Mucosa of rectum (tissue), 2 donors: ENCODE measurements at regions not wholly inside any gene's neighbourhood (a gene's known extent, or its start where the extent isn't known, plus 50 kb on each side); places are given as distances from the start of the nearest gene placed in this dataset.
"Not testable (repeated sequence)": the region's sequence is repeated elsewhere in the genome, so short reads cannot be mapped to it uniquely, and the experiment has no call there.

Experiments used
- H3K27ac ChIP-seq, 2 donors: one replicate each; pipeline ENCODE4 v1.7.0; 2013; ENCODE audit warnings: inconsistent platforms in 2 of 2, low read depth in 2 of 2, low read length in 2 of 2
- H3K27me3 ChIP-seq, 2 donors: one replicate each; pipeline ENCODE4 v1.7.0; 2013; ENCODE audit warnings: low read length in 2 of 2; ENCODE audit not compliant: control insufficient read depth in 2 of 2, insufficient read depth in 2 of 2
- H3K36me3 ChIP-seq, 2 donors: one replicate each; pipeline ENCODE4 v1.7.0; 2013; ENCODE audit warnings: low read length in 2 of 2; ENCODE audit not compliant: control insufficient read depth in 2 of 2, insufficient read depth in 2 of 2
- H3K4me1 ChIP-seq, 2 donors: one replicate each; pipeline ENCODE4 v1.7.0; 2013; ENCODE audit warnings: low read length in 2 of 2, mild to moderate bottlenecking in 1 of 2; ENCODE audit not compliant: control insufficient read depth in 2 of 2, insufficient read depth in 2 of 2
- H3K4me3 ChIP-seq, 2 donors: one replicate each; pipeline ENCODE4 v1.7.0; 2013; ENCODE audit warnings: low read length in 2 of 2
- H3K9ac ChIP-seq, 2 donors: one replicate each; pipeline ENCODE4 v1.7.0; 2013; ENCODE audit warnings: low read length in 2 of 2, low read depth in 1 of 2, mild to moderate bottlenecking in 1 of 2
- H3K9me3 ChIP-seq, 2 donors: one replicate each; pipeline ENCODE4 v1.7.0; 2013; ENCODE audit warnings: low read length in 2 of 2; ENCODE audit not compliant: control insufficient read depth in 2 of 2
- donor health status: healthy.
- donor health status: Normal muscosa, but diverticular disease.

- H3K9ac ChIP-seq, result no peak overlapping the region
- H3K9me3 ChIP-seq, result no peaks in the 10 kb centered on the region
- no peak overlapping the region for H3K4me3 ChIP-seq
Measured at GRCh38 chr10:55793024-55793423, 568.0 kb downstream of the ZWINT start.

GRCh38 chr10:55790276-55790675 lies 570.8 kb downstream of the ZWINT start:
- H3K9ac ChIP-seq, H3K4me3 ChIP-seq, H3K27me3 ChIP-seq, H3K36me3 ChIP-seq, H3K9me3 ChIP-seq, H3K4me1 ChIP-seq, H3K27ac ChIP-seq: not testable (repeated sequence)

More at GRCh38 chr10:55793024-55793423, 568.0 kb downstream of the ZWINT start:
- H3K36me3 ChIP-seq, result no peaks in the 10 kb centered on the region
- no peaks in the 10 kb centered on the region for H3K4me1 ChIP-seq
- no peaks in the 10 kb centered on the region for H3K27me3 ChIP-seq
- no peak overlapping the region for H3K27ac ChIP-seq

GRCh38 chr10:55786461-55787050 lies 574.5 kb downstream of the ZWINT start:
- Histone ChIP-seq H3K9me3 (no peaks in the 10 kb centered on the region), H3K27ac (no peak overlapping the region), H3K4me1 (no peaks in the 10 kb centered on the region), H3K4me3 (no peak overlapping the region), H3K27me3 (no peaks in the 10 kb centered on the region), H3K9ac (no peak overlapping the region), H3K36me3 (no peaks in the 10 kb centered on the region)

GRCh38 chr10:55782181-55782580 lies 578.9 kb downstream of the ZWINT start:
- Histone ChIP-seq H3K9me3 (no peaks in the 10 kb centered on the region), H3K4me1 (no peaks in the 10 kb centered on the region), H3K4me3 (no peak overlapping the region), H3K27me3 (no peaks in the 10 kb centered on the region), H3K36me3 (no peaks in the 10 kb centered on the region), H3K27ac (no peak overlapping the region), H3K9ac (no peak overlapping the region)

DNA sequence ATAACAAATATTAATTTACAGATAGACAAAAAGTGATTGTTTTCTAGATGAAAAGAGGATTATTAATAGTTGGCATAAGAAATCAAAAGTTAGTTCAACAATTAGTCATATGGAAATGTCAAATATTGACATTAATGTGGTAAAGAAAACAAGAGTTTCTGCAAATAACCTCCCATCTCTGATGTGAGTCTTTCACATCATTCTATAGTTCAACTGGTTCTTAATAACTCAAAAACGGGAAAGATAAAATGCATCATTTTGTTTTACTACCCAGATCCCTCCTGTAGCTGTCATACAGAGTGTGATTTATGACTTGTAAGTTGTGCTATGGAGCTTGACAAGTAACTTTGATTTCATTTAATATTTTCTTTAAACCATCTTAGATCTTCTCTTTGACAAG lies 594.8 kb downstream of the ZWINT start:
- no peak overlapping the region for H3K27ac ChIP-seq
- no peak overlapping the region for H3K4me3 ChIP-seq
- H3K36me3 ChIP-seq, result no peaks in the 10 kb centered on the region
- no peaks in the 10 kb centered on the region for H3K9me3 ChIP-seq
- H3K4me1 ChIP-seq, result no peaks in the 10 kb centered on the region
- H3K27me3 ChIP-seq, result no peaks in the 10 kb centered on the region
- H3K9ac ChIP-seq, result no peak overlapping the region

DNA sequence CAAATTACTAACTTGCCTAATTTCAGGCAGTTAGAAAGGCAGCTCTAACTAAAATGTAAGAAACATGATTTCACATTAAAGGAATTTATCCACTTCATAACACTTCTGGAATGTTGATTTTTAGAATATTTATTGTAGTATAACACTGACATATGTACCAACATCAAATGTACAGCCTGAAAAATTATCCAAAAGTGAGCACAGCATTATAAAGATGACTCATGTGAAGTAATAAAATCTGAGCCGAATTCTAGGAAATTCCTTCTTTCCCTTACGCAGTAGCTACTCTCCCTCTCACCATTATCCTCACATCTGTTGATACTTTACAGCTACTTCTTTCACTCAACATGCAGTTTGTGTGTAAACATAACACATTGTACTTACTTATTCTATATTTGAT lies 610.6 kb downstream of the ZWINT start:
- Histone ChIP-seq H3K27ac (no peak overlapping the region), H3K36me3 (no peaks in the 10 kb centered on the region), H3K27me3 (no peaks in the 10 kb centered on the region), H3K4me3 (no peak overlapping the region), H3K9ac (no peak overlapping the region), H3K4me1 (no peaks in the 10 kb centered on the region), H3K9me3 (no peaks in the 10 kb centered on the region)

DNA sequence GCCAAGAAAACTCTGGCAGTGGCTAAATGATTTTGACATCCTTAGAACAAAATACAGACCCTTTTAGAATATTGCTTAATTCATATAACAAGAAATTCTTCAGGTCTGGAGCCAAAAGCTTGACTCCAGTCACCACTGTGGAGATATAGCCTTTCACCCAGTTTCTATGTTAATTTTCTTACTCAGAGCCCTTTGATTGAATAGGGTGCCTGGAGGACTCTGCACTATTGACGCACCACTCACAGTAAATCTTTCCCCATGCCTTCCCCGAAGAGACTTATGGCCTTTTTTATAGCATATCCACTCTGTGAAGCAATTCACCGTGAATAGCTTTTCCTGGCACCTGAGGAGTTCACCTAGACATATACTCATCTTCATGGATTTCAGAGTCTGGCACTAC lies 613.8 kb downstream of the ZWINT start:
- H3K4me1 ChIP-seq, result no peaks in the 10 kb centered on the region
- H3K9ac ChIP-seq, result no peak overlapping the region
- H3K9me3 ChIP-seq, result no peaks in the 10 kb centered on the region
- no peaks in the 10 kb centered on the region for H3K36me3 ChIP-seq
- no peaks in the 10 kb centered on the region for H3K27me3 ChIP-seq
- H3K27ac ChIP-seq, result no peak overlapping the region
- H3K4me3 ChIP-seq, result no peak overlapping the region

DNA sequence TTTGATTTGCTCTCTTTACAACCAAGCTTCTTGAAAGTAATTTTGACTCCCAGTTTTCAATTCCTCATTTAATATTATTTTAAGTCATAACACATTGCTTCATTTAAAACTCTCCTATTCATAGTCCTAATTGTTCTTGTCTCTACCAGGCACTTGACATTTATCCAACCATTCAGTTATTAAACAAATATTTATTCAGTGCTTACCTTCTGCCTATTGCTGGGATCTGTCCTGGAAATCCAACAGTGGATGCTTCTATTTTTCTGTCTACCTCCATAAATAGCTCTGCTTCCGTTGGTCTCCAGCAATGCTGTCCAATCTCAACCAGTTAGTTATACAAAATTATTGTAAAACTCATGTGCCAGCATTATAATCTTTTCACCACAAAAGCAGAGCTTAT lies 615.1 kb downstream of the ZWINT start:
- H3K4me3 ChIP-seq, result no peak overlapping the region
- H3K27ac ChIP-seq, result no peak overlapping the region
- H3K9me3 ChIP-seq, result no peaks in the 10 kb centered on the region
- H3K9ac ChIP-seq, result no peak overlapping the region
- H3K36me3 ChIP-seq, result no peaks in the 10 kb centered on the region
- no peaks in the 10 kb centered on the region for H3K4me1 ChIP-seq
- H3K27me3 ChIP-seq, result no peaks in the 10 kb centered on the region

DNA sequence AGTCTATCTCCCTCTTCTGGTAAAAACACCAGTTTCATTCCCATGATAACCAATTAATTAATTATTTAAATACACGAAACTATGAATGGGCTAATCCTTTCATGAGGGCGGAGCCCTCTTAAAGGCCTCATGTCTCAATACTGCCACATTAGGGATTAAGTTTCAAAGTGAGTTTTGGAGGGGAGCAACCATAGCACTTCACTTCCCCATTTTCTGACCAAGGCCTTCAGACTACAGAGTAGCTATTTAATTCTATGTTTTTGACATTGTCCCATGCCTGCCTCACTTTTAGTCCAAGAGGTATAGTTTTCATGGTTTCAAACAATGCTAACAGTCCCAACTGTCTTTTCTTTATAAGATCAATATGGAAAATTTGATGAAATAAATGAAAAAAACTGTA lies 618.6 kb downstream of the ZWINT start:
- Histone ChIP-seq H3K27ac (no peak overlapping the region), H3K27me3 (no peaks in the 10 kb centered on the region), H3K36me3 (no peaks in the 10 kb centered on the region), H3K4me3 (no peak overlapping the region), H3K9ac (no peak overlapping the region), H3K4me1 (no peaks in the 10 kb centered on the region), H3K9me3 (no peaks in the 10 kb centered on the region)

- H3K27me3 ChIP-seq, H3K4me3 ChIP-seq, H3K27ac ChIP-seq, H3K4me1 ChIP-seq, H3K9ac ChIP-seq, H3K36me3 ChIP-seq, H3K9me3 ChIP-seq: not testable (repeated sequence)
Measured at GRCh38 chr10:55740767-55741166, 620.3 kb downstream of the ZWINT start.

GRCh38 chr10:55740110-55740509 lies 620.9 kb downstream of the ZWINT start:
- no peaks in the 10 kb centered on the region for H3K4me1 ChIP-seq
- H3K9ac ChIP-seq, result no peak overlapping the region
- no peaks in the 10 kb centered on the region for H3K27me3 ChIP-seq
- no peaks in the 10 kb centered on the region for H3K36me3 ChIP-seq
- no peak overlapping the region for H3K27ac ChIP-seq
- no peaks in the 10 kb centered on the region for H3K9me3 ChIP-seq
- no peak overlapping the region for H3K4me3 ChIP-seq
